ENCODE measurements at regions not wholly inside any gene's neighbourhood (a gene's known extent, or its start where the extent isn't known, plus 50 kb on each side); places are given as distances from the start of the nearest gene placed in this dataset.

GRCh38 chr4:188408244-188409030 is 269.2 kb downstream of the TRIML1 start:
- DNase-seq (ENCODE audit: low read depth): no peak
- no peak for TF ChIP-seq CTCF (IDR thresholded peaks at IDR 0.05; ENCODE audit: insufficient read depth, low read depth, low read length, missing control alignments)
- no peak overlapping the region for H3K4me3 ChIP-seq (ENCODE audit: low read depth, low read length)

DNA sequence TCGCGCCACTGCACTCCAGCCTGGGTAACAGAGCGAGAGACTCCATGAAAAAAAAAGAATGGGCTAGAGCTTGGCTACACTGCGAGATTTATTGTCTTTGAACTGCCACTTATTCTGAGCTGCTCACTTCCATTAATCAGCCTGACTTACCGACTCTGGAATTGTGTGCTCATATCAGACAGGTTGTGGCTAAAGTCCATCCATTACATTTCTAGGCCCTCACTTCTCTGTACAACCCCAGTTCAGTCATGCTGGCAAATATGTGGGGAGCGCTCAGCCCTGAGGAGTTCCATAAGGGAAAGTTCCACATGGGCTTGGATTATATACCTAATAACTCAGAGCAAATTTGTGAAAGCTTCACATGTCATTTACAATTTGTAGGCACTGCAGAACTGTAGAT is 270.6 kb downstream of the TRIML1 start:
- TF ChIP-seq CTCF (IDR thresholded peaks at IDR 0.05; ENCODE audit: insufficient read depth, low read depth, low read length, missing control alignments): no peak
- no peak overlapping the region for H3K4me3 ChIP-seq (ENCODE audit: low read depth, low read length)
- DNase-seq (ENCODE audit: low read depth): no peak

GRCh38 chr4:188411805-188412204 is 272.6 kb downstream of the TRIML1 start:
- H3K4me3 ChIP-seq (ENCODE audit: low read depth, low read length): no peak overlapping the region
- no peak for TF ChIP-seq CTCF (IDR thresholded peaks at IDR 0.05; ENCODE audit: insufficient read depth, low read depth, low read length, missing control alignments)
- DNase-seq (ENCODE audit: low read depth): no peak

DNA sequence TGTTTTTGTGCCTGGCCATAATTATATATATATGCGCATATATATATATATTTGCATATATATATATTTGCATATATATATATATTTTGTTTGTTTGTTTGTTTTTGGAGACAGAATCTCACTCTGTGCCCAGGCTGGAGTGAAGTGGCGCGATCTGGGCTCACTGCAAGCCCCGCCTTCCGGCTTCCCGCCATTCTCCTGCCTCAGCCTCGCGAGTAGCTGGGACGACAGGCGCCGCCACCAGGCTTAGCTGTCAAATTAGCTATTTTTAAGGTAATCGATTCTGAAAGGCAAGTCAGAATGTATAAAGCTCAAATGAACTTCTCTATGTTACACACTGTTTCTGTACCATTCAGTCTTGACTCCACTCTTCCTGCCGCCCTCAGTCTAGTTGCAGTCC is 273.3 kb downstream of the TRIML1 start:
- no peak overlapping the region for H3K4me3 ChIP-seq (ENCODE audit: low read depth, low read length)
- TF ChIP-seq CTCF (IDR thresholded peaks at IDR 0.05; ENCODE audit: insufficient read depth, low read depth, low read length, missing control alignments): no peak
- no peak for DNase-seq (ENCODE audit: low read depth)

DNA sequence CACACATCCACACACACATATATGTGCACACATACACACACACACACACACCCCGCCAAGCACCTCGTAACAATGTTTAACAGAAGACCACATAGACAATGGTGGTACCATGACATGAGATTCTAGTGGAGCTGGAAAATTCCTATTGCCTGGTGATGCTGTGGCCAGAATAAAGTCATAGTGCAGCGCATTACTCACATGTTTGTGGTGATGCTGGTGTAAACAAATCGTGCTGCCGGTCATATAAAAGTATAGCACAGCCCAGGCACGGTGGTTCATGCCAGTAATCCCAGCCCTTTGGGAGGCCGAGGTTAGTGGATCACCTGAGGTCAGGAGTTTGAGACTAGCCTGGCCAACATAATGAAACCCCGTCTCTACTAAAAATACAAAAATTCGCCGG is 275.2 kb downstream of the TRIML1 start:
- no peak for DNase-seq (ENCODE audit: low read depth)
- no peak overlapping the region for H3K4me3 ChIP-seq (ENCODE audit: low read depth, low read length)
- no peak for TF ChIP-seq CTCF (IDR thresholded peaks at IDR 0.05; ENCODE audit: insufficient read depth, low read depth, low read length, missing control alignments)

DNA sequence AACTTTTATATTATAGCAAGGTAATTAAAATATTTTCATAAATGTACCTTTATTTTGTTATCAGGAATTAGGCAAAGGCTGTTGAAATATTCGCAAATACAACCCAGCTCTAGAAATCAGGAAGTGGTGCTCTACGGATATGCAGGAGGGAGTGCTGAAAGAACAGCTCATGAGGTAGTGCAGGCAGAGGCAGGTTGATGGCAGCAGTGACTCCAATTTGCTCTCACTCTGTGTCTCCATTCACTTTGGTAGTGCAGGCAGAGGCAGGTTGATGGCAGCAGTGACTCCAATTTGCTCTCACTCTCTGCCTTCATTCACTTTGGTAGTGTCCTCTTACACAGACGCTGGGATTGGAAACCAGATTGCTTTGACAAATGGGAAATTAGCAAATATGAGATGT is 277.9 kb downstream of the TRIML1 start:
- no peak for DNase-seq (ENCODE audit: low read depth)
- no peak overlapping the region for H3K4me3 ChIP-seq (ENCODE audit: low read depth, low read length)
- TF ChIP-seq CTCF (IDR thresholded peaks at IDR 0.05; ENCODE audit: insufficient read depth, low read depth, low read length, missing control alignments): no peak

- no peak for TF ChIP-seq CTCF (IDR thresholded peaks at IDR 0.05; ENCODE audit: insufficient read depth, low read depth, low read length, missing control alignments)
- H3K4me3 ChIP-seq (ENCODE audit: low read depth, low read length): no peak overlapping the region
- DNase-seq (ENCODE audit: low read depth): no peak
Measured at GRCh38 chr4:188423039-188423438, 283.8 kb downstream of the TRIML1 start.
